NCI-H2196 treated with DMSO at 0.1 percent for 48 hours (cell line): ENCODE measurements at regions not wholly inside any gene's neighbourhood (a gene's known extent, or its start where the extent isn't known, plus 50 kb on each side); places are given as distances from the start of the nearest gene placed in this dataset.

Experiments used
- DNase-seq: peaks from one replicate; lab custom pipeline; 2025; ENCODE audit not compliant: unreplicated experiment; lab: John Stamatoyannopoulos, UW

DNA sequence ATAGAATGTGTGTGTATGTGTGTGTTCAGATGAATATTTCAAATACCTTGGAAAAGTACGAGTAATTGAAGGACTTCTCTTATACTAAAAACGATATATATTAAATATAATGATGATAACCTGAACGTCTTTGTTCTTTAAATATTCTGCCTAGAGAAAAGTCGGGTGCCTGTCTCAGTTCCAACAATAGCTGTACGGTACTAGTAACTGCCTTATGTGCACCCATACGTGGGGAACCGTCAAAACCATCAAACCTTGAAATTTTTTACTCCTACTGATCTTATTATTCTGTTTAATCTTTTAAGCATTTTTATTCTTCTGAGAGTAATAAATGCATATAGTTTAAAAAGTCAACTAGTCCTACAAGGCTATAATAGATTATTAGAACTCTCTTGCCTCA is 1045.7 kb downstream of the C4orf33 start:
- DNase-seq = no peak

DNA sequence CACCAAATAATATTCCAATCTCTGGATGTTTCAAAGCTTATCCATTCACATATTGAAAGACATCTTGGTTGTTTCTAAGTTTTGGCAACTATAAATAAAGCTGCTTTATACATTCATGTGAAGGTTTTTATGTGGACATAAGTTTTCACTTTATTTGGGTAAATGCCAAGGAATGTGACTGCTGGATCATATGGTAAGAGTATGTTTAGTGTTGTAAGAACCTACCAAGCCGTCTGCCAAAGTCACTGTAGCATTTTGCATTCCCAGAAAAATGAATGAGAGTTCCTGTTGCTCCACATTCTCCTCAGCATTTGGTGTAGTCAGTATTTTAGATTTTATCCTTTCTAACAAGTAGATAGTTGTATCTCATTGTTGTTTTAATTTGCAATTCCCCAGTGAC is 1047.7 kb downstream of the C4orf33 start:
- DNase-seq = no peak

DNA sequence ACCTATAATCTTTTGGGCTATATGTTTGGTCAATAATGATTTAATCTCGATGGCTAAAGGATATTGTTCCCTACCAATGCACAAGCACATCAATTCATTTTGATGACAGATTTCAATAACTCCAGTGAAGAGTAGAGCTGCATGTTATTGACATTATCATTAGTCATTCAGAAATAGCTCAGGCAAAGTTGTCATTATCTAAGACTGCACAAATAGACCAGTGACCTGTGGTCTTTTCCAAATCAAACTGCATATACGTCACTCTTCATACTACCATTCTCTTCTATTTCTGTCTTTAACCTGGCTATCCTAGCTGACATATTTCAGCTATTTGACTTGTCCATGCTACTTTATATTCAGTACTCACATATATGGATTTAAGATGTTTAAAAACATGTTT is 1050.8 kb downstream of the C4orf33 start:
- no peak for DNase-seq

DNA sequence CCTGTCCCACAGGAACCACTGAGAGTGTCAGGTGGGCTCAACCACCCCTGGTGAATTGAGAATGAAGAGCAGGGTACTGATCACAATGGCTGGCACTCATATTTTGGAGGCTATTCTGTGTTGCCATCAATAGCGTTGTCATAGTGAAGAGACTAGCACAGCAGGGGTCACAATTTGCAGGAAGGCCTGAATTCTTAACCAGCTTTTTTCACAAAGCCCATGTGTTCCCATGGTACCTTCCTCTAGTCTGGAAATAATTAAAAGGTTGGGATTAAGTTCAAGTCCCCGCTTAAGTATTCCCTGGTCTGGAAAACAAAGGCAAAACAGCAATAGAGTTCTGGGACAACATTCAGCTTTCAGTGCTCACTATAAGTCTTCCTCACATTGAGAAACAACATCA is 1051.7 kb downstream of the C4orf33 start:
- no peak for DNase-seq

DNA sequence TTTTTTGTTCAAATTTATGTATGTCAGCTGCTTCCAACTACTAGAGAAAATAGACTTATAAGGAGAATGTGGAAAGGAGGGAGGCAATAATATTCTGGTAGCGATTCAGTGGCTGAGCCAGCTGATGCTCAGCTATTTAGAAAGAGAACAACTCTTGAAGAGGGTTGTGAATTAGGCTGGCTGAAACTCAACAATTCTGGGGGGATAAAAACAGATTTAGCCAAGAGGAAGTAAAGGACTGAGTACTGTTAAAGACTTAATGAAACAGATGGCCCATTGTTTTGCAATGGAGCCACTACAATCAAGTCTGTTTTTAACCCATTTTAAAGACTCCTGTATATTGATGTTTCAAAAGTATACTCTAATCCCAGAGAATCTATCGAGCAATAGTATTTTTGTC is 1058.9 kb downstream of the C4orf33 start:
- DNase-seq = no peak

DNA sequence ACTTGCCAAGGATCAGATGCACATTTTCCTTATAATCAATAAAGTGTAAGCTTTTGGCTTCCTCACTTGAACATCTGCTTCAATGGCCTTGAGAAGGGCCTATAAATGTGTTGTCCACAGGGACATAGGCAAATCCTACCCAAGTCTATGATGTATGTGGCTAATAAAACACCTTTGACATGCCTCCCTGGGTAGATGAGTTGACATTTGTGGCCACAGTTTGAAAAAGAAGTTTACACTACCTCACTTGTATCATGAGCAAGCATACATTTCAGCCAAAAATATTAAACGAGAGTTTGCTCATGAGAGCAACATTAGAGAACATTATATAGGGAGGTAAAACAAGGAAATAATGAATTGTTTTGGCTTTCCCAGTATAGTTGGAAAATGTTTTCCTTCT is 1067.7 kb downstream of the C4orf33 start:
- DNase-seq = no peak

DNA sequence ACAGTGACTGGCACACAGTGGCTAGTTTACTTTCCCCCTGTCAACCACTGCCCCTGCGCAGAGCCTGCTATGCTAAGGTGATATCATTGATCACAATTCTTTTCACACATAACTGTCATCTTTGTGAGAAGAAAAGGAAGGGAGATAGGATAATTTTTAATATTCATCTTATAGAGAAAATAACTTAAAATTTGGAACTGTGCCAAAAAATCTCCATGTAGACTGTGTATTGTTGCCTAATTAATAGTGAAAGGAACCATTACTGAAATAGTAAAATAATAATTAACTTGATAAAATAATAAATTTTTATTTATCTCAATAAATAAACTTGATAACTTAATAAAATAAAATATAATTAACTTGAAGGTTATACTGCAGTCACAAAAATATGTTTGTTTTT is 1069.4 kb downstream of the C4orf33 start:
- DNase-seq = no peak

DNA sequence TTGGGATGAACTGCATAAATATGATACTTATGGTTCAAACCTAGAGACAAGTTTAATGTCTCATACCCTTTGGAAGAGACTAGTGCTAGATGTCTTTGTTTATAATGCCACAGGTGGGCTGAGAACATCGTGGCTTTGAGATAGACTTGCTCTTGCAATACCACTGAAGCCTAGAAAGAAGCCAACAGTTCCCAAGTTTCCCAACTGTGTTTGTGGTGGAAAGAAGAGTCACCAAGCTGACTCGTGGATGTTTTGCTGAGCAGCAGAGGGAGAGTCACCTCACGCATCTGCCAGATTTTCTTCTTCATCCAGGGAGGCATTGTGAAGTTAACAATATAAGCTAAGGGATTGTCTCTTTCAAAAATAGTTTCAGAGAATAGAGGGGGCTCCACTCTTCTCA is 1076.2 kb downstream of the C4orf33 start:
- no peak for DNase-seq

DNA sequence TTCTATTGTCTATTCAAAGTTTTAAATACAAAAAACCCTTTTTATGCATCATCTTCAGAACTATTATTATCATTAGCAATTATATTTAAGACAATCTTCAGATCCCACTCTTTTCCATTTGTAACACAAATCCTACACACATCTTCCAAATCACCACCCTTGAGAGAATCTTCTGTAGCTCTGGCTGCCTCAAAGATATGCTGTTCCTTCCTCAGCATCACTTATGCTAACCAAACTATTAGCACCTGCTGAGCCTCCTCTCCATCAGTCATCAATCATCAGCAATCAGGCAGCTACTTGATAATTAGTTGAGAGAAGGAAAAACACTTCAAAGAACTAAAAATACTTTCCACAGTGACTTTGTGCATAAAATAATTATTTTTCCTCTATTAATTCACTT is 1082.2 kb downstream of the C4orf33 start:
- DNase-seq = no peak

DNA sequence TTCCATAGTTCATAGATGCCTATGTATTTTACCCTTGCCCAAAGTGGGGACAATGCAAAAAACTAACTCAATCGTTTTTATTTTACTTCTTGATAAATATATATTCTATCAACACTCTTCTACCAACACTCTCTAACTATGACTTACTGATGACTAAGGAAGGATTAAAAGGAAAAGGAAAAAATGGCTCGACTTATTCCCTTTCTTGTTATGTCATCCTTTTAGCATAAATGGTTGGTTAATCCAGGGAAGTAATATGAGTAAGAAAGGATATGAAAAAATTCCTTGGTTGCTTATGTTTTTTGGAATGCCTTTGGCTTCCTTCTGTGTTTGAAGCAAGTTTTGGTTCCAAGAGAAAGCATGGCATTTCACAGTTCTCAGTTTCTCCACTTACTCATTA is 1087.1 kb downstream of the C4orf33 start:
- DNase-seq = no peak

DNA sequence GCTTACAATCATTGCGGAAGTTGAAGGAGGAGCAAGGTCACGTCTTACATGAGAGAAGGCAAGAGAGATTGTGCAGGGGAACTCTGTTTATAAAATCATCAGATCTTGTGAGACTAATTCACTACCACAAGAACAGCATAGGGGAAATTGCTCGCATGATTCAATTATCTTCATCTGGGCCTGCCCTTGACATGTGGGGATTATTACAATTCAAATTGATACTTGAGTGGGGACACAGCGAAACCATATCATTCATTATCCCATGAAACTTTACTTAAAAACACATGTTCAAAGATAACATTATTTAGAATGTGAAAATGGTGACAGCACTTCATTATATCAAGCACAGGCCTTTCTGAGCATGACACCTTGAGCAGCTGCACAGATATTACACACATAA is 1087.8 kb downstream of the C4orf33 start:
- DNase-seq = no peak

DNA sequence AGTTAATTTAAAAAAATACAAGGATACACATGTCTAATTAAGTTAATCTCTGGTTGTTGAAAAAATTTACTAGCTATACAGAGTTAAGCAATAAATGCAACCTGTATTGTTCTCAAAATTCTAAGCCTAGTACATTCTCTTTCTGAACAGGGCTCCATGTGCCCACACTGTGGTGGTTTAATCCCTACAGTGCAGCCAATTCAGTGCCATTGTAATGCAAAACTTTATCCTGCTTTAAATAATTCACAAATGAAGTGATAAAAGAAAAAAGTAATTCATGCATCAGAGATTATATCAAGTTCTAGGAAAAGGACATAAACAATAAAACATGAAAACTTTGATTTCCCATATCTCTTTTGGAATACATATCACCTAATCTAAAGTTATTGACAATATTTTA is 1089.2 kb downstream of the C4orf33 start:
- no peak for DNase-seq

DNA sequence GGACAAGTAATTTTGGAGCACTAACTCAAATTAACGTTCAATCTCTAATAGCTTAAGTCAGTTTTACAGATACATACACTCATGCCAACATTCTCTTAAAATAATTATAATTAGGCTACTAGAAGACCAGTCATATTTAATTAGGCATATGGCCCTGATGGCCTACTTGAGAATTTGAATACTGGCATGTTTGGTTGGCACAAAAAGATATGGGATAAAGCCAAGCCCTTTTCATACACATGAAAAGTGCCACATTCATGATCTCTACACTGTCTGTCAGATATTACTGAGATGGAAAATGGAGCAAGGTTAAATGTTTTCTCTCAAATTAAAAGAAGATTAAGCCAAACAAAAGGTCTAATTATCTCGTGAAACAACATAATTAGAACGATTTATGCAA is 1091.0 kb downstream of the C4orf33 start:
- no peak for DNase-seq

DNA sequence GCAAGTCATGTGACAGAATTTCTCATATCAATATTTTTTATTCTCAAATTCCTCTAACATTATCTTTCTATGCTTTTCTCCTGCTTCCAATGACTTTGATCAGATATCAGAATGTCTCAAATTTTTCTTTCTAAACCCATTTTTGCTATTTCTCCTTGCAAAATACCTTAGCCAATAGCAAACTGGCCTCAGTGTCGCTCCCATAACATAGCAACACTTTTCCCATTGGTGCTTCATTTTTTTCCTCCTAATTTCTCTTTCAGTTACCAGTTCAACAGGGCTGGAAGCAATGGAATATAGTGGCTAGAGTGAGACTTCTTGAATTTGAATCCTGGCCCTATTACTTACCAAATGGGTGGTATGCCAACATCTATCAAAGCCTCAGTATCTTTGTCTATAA is 1091.6 kb downstream of the C4orf33 start:
- DNase-seq = no peak

DNA sequence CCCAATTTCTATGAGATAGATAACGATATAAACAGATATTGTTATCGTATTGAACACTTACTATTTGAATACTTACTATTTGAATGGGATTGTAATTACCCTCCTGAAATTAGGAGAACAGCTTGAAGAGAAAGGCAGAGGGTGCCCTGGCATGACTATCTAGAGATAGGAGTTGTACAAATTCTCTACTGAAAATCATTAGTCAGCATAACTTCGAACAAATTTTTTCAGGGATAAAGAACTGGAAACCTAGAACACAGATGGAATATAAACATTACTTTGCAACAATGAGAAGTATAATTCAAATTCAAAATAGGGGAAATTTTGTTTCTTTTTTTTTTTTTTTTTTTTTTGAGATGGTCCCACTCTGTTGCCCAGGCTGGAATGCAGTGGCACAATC is 1096.8 kb downstream of the C4orf33 start:
- no peak for DNase-seq

DNA sequence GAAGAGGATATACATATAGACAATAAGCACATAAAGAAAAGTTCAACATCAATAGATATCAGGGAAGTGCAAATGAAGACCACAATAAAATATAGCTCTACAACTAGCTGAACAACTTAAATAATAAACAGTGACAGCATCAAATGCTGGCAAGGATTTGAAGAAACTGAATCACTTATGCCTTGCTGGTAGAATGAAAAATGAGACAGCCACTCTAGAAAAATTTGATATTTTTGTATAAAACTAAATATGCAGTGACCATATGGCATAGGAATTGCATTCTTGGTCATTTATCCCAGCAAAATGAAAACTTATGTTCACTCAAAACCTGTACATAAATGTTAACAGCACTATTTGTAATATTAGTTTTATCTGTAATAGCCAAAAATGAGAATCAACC is 1102.0 kb downstream of the C4orf33 start:
- no peak for DNase-seq

DNA sequence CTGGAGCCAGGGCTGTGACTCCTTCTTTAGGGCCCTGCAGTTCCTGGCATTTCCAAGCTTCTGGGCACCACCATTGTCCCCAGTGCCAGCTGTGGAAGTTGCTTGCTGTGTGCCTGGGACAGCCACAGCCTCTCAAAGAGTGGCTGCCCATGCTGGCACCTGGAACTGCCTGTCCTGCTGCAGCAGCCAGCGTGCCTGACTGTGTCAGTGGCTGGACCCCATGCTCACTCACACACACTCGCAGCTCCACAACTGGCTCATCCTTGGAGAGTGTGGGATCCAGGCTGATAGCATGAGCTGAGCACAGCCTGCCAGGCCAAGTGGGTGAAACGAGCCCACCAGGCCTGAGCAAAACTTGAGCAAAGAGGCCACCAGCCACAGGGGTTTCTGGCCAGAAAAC is 1107.6 kb downstream of the C4orf33 start:
- no peak for DNase-seq

DNA sequence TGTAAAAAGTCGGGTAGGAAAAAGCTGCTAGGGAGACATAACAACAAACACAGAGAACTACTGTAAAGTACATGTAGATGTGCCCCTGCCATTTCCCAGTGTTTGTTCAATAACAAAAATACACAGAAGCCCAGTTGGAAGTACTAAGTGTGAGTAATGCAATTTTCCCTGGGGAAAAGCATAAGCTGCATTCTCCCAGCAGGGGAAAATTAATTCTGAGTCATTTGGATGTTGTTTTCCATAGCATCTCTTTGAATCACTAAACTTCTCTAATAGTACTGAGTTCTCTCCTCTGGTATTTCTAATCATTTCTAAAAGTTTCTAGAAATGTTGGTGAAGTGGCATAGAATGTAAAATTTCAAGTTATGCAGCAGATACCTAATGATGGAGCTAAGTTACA is 1114.9 kb downstream of the C4orf33 start:
- no peak for DNase-seq

DNA sequence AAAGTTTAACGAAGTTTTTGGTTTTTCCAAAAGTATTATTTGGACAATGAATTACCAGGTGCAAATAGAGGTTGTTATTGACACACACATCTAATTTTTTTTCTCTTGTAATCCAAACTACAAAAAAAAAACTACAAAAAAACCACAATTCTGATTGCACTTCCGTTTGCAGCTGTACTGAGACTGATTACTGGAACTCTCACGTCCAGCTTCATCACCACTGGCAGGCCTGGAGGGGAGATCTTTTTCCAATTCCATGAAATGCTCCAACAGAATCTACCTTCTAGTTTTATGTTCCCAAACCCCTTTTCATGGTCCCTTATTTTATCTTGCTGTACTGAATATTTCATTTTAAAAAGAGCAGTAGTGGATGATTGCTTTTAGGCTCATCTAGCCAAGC is 1118.3 kb downstream of the C4orf33 start:
- no peak for DNase-seq

DNA sequence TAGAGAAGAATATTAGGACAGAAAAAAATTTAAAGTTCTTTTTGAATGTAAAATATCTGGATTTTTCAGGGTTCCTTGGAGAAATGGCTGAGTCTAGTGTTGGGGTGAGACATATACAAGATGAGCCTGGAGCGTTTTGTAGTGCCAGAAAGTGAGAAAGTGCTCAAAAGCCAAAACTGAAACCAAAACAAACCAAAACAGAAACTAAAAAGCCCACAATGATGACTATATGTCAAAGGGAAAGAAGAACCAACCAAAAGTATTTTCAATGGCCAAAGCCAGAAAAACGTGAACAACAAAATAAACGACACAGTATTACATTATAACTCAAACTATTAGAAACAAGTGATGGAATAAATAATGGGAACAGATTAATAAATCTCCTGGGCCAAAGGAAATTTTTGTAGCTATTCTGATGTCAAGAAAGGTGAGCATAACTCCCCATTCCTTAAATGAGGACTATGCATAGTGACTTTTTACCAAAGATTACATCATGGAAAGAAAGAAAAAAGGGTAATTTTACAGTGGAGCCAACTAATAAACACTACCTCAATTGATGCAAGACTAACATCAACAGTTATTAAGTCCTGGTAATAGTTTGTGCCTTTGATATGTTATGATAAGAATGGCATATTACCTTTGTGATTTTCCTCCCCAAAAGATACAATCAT is 1137.6 kb downstream of the C4orf33 start:
- DNase-seq = no peak

DNA sequence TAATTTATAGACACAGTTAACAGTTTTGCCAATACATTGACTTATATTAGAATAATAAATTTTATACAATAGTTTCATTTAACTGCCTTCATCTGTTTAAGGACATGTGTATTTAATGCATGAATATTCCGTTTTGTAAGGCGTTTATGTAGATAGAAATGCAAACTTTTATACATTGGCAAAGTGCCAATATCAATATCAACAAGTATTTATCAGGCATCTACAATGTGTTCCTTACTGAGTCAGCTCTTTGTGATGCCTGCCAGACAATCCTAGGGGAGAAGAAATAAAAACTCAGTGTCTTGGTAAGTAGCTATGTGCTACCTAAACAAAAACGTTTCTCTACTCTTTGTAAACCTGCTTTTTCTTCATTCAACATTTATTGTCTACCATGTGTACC is 1142.2 kb downstream of the C4orf33 start:
- no peak for DNase-seq

DNA sequence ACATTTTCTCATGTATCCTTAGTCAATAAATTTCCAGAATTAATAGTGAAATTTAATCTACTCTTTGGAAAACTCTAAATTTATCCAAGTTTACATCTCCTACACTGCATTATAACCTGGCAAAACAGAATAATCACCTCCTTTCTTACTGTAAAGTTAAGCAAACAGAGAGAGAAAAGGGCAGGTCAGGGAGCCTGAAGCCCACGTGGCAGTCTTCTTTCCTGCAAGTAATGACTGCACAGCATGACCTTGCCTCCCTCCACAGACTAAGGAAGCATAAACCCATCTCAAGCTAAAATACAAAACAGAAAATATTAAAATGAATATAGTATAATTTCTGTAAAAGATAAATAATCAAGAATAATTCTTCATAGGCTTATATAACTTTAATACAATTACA is 1153.0 kb downstream of the C4orf33 start:
- no peak for DNase-seq

DNA sequence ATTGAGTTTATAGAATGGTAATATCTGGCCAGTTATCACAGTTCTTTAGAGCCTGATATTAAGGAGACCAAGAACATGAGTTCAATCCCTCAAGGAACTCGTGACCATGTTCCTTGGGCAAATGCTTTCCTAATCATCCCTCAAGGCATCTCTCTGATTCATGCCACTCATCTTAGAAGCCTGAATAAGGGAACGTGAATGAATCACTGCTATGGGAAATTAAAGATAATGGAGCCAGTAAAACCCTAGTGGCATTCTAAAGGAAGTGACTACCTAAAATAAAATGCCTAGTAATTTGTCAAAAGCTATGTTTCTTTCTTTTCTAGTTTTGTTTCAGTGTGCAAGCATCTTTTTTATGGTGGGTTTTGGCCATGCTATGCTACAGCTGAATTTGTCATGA is 1161.3 kb downstream of the C4orf33 start:
- no peak for DNase-seq

DNA sequence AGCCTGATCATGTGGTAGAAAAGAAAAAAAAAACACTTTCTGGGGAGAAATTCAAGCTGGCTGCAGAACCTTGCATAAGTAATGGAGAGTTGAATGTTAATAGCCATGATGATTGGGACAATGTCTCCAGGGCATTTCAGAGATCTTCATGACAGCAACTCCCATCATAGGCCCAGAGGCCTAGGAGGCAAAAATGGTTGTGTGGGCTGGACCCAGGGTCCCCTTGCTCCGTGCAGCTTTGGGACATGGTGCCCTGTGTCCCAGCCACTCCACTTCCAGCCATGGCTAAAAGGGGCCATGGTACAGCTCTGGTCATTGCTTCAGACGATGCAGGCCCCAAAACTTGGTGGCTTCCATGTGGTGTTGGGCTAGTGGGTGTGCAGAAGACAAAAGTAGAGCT is 1170.9 kb downstream of the C4orf33 start:
- DNase-seq = no peak
